NT2/D1 (cell line): ENCODE measurements at regions not wholly inside any gene's neighbourhood (a gene's known extent, or its start where the extent isn't known, plus 50 kb on each side); places are given as distances from the start of the nearest gene placed in this dataset.
"Not testable (repeated sequence)": the region's sequence is repeated elsewhere in the genome, so short reads cannot be mapped to it uniquely, and the experiment has no call there.

ENCODE experiments used
- SUZ12 ChIP-seq: IDR thresholded peaks from 2 replicates; pipeline ENCODE4 v1.6.1; 2011; ENCODE audit not compliant: insufficient read length, insufficient read depth; ENCODE audit errors: extremely low read depth
- YY1 ChIP-seq: IDR thresholded peaks from 2 replicates; pipeline ENCODE4 v1.6.1; 2011; ENCODE audit not compliant: insufficient read length, insufficient read depth
- ZNF274 ChIP-seq: IDR thresholded peaks from 2 replicates; pipeline ENCODE4 v1.6.1; 2011; ENCODE audit warnings: mild to moderate bottlenecking, low read depth, low read length

DNA sequence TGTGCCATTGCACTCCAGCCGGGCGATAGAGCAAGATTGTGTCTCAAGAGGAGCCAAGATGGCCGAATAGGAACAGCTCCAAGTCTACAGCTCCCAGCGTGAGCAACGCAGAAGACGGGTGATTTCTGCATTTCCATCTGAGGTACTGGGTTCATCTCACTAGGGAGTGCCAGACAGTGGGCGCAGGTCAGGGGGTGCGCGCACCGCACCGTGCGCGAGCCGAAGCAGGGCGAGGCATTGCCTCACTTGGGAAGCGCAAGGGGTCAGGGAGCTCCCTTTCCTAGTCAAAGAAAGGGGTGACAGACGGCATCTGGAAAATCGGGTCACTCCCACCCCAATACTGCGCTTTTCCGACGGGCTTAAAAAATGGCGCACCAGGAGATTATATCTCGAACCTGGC is 1083.7 kb upstream of the CDH8 start:
- TF ChIP-seq ZNF274, YY1, SUZ12: not testable (repeated sequence)
